Tibial artery (tissue), 4 donors: ENCODE measurements at regions not wholly inside any gene's neighbourhood (a gene's known extent, or its start where the extent isn't known, plus 50 kb on each side); places are given as distances from the start of the nearest gene placed in this dataset.

Experiments
- DNase-seq, 2 donors: peaks; one replicate each; pipeline ENCODE4 v3.0.0-alpha.2; 2019
- H3K27ac ChIP-seq, 2 donors: fragments of 200-600 bp; sonication (generic) in 1 of 2; 1 replicate in 1 of 2; 2 replicates in 1 of 2; pipeline ENCODE4 v1.5.1; 2018 to 2019; ENCODE audit warnings: mild to moderate bottlenecking in 1 of 2
- H3K27me3 ChIP-seq, 2 donors: fragments of 200-600 bp; sonication (generic) in 1 of 2; one replicate each; pipeline versions ENCODE4 v1.5.1 to v1.6.0; 2016 to 2019
- H3K36me3 ChIP-seq, 3 donors: fragments of 200-600 bp; sonication (generic) in 2 of 3; one replicate each; pipeline ENCODE4 v1.5.1; 2016 to 2019; ENCODE audit warnings: mild to moderate bottlenecking in 2 of 3
- H3K4me1 ChIP-seq, 4 donors: fragments of 200-600 bp; sonication (generic) in 2 of 4; 1 replicate in 3 of 4; 2 replicates in 1 of 4; pipeline ENCODE4 v1.5.1; 2016 to 2019
- H3K4me3 ChIP-seq, 2 donors: fragments of 200-600 bp; sonication (generic) in 1 of 2; 1 replicate in 1 of 2; 2 replicates in 1 of 2; pipeline ENCODE4 v1.5.1; 2018 to 2019; ENCODE audit warnings: mild to moderate bottlenecking in 2 of 2
- H3K9me3 ChIP-seq, 3 donors: fragments of 200-600 bp; sonication (generic) in 1 of 3; one replicate each; pipeline ENCODE4 v1.5.1; 2016 to 2019
- intact Hi-C: fragments of 100-400 bp; cut with DNase I; formaldehyde crosslinking; loops from one replicate; pipeline ENCODE4 v1.15.0; 2023; ENCODE audit warnings: low total_unique reads
- TF ChIP-seq, protein P1 (sequence below), 2 experiments: fragments of 200-600 bp in 1 of 2; fragments of 450-650 bp in 1 of 2; IDR thresholded peaks; one replicate each; pipeline ENCODE4 v1.5.1; 2017 to 2019; ENCODE audit warnings: antibody characterized with exemption in 2 of 2, mild to moderate bottlenecking in 1 of 2, moderate library complexity in 1 of 2

DNA sequence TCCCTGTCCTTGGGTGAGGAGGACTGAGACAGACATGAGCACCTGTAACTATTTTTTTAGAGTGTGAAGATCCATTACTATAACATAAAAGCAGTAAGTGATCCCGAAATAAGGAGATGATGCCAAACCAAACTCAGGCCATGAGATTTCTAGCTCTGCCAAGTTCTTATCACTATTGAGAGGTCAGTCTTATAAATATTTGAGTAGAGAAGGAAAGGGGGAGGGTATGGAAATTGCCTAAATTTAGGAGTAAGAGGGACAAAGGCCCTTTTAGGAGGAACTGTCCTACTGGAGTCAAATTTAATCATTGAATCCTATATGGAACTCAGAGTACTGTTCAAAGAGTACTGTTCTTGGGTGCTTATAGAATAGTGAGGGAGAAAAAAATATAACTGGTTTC is 326.9 kb upstream of the NAALADL2 start:
- TF ChIP-seq, protein P1, sequence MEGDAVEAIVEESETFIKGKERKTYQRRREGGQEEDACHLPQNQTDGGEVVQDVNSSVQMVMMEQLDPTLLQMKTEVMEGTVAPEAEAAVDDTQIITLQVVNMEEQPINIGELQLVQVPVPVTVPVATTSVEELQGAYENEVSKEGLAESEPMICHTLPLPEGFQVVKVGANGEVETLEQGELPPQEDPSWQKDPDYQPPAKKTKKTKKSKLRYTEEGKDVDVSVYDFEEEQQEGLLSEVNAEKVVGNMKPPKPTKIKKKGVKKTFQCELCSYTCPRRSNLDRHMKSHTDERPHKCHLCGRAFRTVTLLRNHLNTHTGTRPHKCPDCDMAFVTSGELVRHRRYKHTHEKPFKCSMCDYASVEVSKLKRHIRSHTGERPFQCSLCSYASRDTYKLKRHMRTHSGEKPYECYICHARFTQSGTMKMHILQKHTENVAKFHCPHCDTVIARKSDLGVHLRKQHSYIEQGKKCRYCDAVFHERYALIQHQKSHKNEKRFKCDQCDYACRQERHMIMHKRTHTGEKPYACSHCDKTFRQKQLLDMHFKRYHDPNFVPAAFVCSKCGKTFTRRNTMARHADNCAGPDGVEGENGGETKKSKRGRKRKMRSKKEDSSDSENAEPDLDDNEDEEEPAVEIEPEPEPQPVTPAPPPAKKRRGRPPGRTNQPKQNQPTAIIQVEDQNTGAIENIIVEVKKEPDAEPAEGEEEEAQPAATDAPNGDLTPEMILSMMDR (IDR thresholded peaks at IDR 0.05) = no peak
- Histone ChIP-seq H3K27me3 (no peaks in the 10 kb centered on the region), H3K27ac (no peak overlapping the region)

DNA sequence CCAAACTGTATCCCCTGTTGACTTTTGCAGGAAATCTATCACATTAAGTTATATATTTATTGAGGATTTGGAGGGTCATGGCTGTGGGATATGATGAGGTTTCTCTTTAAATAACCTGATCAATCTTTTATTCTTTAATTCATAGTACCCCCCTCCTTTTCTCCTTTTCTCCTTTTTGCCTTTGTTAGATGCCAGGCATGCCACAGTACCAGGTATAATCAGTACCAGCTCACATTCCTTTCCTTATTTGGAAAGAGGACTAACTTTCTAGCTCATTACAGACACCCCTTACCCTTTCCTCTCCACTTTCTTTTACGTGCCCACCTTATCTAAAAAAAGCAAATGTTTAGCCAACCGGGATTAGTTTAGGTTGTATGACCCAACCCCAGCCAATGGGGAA is 326.4 kb upstream of the NAALADL2 start:
- intact Hi-C loops = no loop called here
- H3K4me1 ChIP-seq = peaks cover 0 to 3% (median 0%) of the 10 kb centered on the region in 4 donors
- no peaks in the 10 kb centered on the region for H3K9me3 ChIP-seq
- H3K36me3 ChIP-seq = no peaks in the 10 kb centered on the region
- no peak overlapping the region for H3K27ac ChIP-seq
- H3K27me3 ChIP-seq = no peaks in the 10 kb centered on the region
- no peak for DNase-seq
- H3K4me3 ChIP-seq = no peak overlapping the region
- TF ChIP-seq, protein P1 (IDR thresholded peaks at IDR 0.05) = no peak

More for the DNA sequence above, 326.9 kb upstream of the NAALADL2 start:
- intact Hi-C loops = no loop called here
- DNase-seq = no peak
- Histone ChIP-seq H3K4me3 (no peak overlapping the region), H3K36me3 (no peaks in the 10 kb centered on the region), H3K9me3 (no peaks in the 10 kb centered on the region), H3K4me1 (peaks cover 0 to 3% (median 0%) of the 10 kb centered on the region in 4 donors)

DNA sequence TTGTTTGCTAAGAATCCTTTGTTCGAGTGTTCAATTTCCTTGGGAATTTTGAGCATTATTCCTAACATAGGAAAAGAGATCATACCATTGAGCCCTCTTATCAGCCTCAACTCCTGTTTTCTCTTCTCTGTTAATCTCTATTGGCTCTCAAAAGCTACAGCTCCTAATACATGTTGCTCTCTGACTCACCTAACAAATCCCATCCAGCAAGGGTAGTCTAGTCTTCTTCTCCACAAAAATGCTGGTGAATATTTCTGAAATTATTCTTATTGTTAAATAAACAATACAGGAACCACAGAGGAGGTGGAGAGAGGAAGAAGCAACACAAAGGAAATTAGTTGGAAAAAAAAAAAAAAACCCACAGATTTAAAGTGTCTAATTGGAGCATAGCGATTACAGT is 325.8 kb upstream of the NAALADL2 start:
- DNase-seq = no peak
- Histone ChIP-seq H3K4me3 (no peak overlapping the region), H3K4me1 (peaks cover 0 to 3% (median 0%) of the 10 kb centered on the region in 4 donors), H3K27ac (no peak overlapping the region), H3K9me3 (no peaks in the 10 kb centered on the region), H3K27me3 (no peaks in the 10 kb centered on the region), H3K36me3 (no peaks in the 10 kb centered on the region)
- intact Hi-C loops = no loop called here
- TF ChIP-seq, protein P1 (IDR thresholded peaks at IDR 0.05) = no peak

DNA sequence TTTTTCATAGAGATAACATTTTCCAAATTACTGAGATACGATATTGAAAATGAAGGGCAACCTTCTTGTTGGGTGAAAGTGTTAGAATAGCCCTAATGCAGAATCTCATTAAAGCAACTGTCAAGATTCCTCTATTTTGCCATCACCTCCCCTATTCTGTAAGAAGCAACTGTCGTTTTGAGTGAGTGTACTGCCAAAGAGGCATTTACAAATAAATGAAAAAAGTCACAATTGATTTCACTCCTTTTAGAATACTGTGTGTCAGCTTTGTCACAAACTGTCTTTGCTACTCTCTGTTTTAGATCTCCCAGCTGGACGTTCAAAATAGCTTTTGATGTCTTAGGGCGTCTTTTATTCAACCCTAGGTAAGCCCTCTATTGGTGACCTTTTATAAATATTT is 322.8 kb upstream of the NAALADL2 start:
- no peak overlapping the region for H3K27ac ChIP-seq
- intact Hi-C loops = no loop called here
- no peaks in the 10 kb centered on the region for H3K9me3 ChIP-seq
- no peak overlapping the region for H3K4me3 ChIP-seq
- no peaks in the 10 kb centered on the region for H3K36me3 ChIP-seq
- H3K4me1 ChIP-seq = peaks cover 0 to 3% (median 0%) of the 10 kb centered on the region in 4 donors
- H3K27me3 ChIP-seq = no peaks in the 10 kb centered on the region
- TF ChIP-seq, protein P1 (IDR thresholded peaks at IDR 0.05) = no peak
- DNase-seq = no peak

DNA sequence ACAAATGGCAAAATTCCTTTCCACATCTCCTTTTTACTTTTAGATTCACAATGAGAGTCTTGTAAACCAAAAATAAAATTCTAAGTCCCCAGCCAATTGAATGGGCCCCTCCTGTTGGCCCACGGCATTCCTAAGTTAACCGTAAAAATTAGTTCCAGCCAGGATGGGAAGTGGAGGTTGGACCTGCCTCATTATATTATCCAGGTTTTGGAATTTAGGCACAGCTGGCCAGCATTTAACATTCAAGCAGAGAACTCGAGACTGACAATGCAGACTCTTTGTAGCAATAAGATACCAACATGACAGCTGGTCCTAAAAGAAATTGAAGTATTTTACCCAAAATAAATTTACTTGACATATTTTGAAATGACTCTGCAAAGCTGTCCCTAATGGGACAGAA is 321.0 kb upstream of the NAALADL2 start:
- no peak overlapping the region for H3K27ac ChIP-seq
- no peaks in the 10 kb centered on the region for H3K9me3 ChIP-seq
- no peaks in the 10 kb centered on the region for H3K27me3 ChIP-seq
- no peaks in the 10 kb centered on the region for H3K4me1 ChIP-seq
- TF ChIP-seq, protein P1 (IDR thresholded peaks at IDR 0.05) = no peak
- H3K36me3 ChIP-seq = no peaks in the 10 kb centered on the region
- DNase-seq = no peak
- intact Hi-C loops = no loop called here
- H3K4me3 ChIP-seq = no peak overlapping the region
